H9 (cell line): ENCODE measurements at regions not wholly inside any gene's neighbourhood (a gene's known extent, or its start where the extent isn't known, plus 50 kb on each side); places are given as distances from the start of the nearest gene placed in this dataset.

Experiments used
- DNase-seq: peaks from one replicate; pipeline ENCODE4 v3.0.0-alpha.2; 2017
- H2AFZ ChIP-seq: one replicate; pipeline ENCODE4 v1.6.1; 2013; ENCODE audit warnings: mild to moderate bottlenecking, low read length, control low read depth, moderate library complexity
- H2AK5ac ChIP-seq: 2 replicates; pipeline ENCODE4 v1.6.1; 2013; ENCODE audit warnings: low read length, control low read depth, mixed read lengths; ENCODE audit not compliant: insufficient read length
- H2BK120ac ChIP-seq: one replicate; pipeline ENCODE4 v1.6.1; 2013; ENCODE audit warnings: low read depth, mild to moderate bottlenecking, low read length, control low read depth, inconsistent platforms; ENCODE audit not compliant: poor library complexity, severe bottlenecking
- H2BK12ac ChIP-seq: 2 replicates; pipeline ENCODE4 v1.6.1; 2013; ENCODE audit warnings: low read length, control low read depth, mixed read lengths, low read depth; ENCODE audit not compliant: insufficient read length
- H2BK15ac ChIP-seq: 2 replicates; pipeline ENCODE4 v1.6.1; 2013; ENCODE audit warnings: low read depth, low read length, control low read depth
- H2BK20ac ChIP-seq: one replicate; pipeline ENCODE4 v1.6.1; 2013; ENCODE audit warnings: low read depth, mild to moderate bottlenecking, low read length, control low read depth, inconsistent platforms; ENCODE audit not compliant: poor library complexity, severe bottlenecking
- H2BK5ac ChIP-seq: 2 replicates; pipeline ENCODE4 v1.6.1; 2013; ENCODE audit warnings: low read length, control low read depth, mixed read lengths; ENCODE audit not compliant: insufficient read length
- H3K14ac ChIP-seq: 2 replicates; pipeline ENCODE4 v1.6.1; 2013; ENCODE audit warnings: low read length, control low read depth; ENCODE audit not compliant: insufficient read depth
- H3K18ac ChIP-seq: 2 replicates; pipeline ENCODE4 v1.6.1; 2013; ENCODE audit warnings: low read depth, mild to moderate bottlenecking, mixed read lengths, low read length, control low read depth; ENCODE audit not compliant: insufficient read length
- H3K23ac ChIP-seq: 2 replicates; pipeline ENCODE4 v1.6.1; 2013; ENCODE audit warnings: low read length, control low read depth, mixed read lengths, low read depth; ENCODE audit not compliant: insufficient read length
- H3K23me2 ChIP-seq: 2 replicates; pipeline ENCODE4 v1.6.1; 2013; ENCODE audit warnings: low read depth, mild to moderate bottlenecking, mixed read lengths, low read length, control low read depth; ENCODE audit not compliant: insufficient read length, poor library complexity, severe bottlenecking
- H3K27ac ChIP-seq: 2 replicates; pipeline ENCODE4 v1.5.1; 2013; ENCODE audit warnings: low read length, control low read depth, mixed read lengths, low read depth; ENCODE audit not compliant: insufficient read length
- H3K27me3 ChIP-seq: 2 replicates; pipeline ENCODE4 v1.6.1; 2013; ENCODE audit warnings: low read length, control low read depth, inconsistent platforms; ENCODE audit not compliant: insufficient read depth
- H3K4ac ChIP-seq: 2 replicates; pipeline ENCODE4 v1.6.1; 2013; ENCODE audit warnings: low read depth, mild to moderate bottlenecking, control low read depth, inconsistent platforms, low read length, moderate library complexity
- H3K4me1 ChIP-seq: 2 replicates; pipeline ENCODE4 v1.6.1; 2013; ENCODE audit warnings: low read length, control low read depth, inconsistent platforms; ENCODE audit not compliant: insufficient read depth
- H3K4me2 ChIP-seq: 2 replicates; pipeline ENCODE4 v1.6.1; 2013; ENCODE audit warnings: low read length, control low read depth, mixed read lengths; ENCODE audit not compliant: insufficient read length, insufficient read depth
- H3K56ac ChIP-seq: 2 replicates; pipeline ENCODE4 v1.6.1; 2013; ENCODE audit warnings: low read depth, mild to moderate bottlenecking, mixed read lengths, low read length, control low read depth; ENCODE audit not compliant: insufficient read length
- H3K79me1 ChIP-seq: 2 replicates; pipeline ENCODE4 v1.6.1; 2013; ENCODE audit warnings: low read depth, mild to moderate bottlenecking, moderate library complexity, low read length, control low read depth, inconsistent platforms; ENCODE audit not compliant: insufficient read depth, poor library complexity, severe bottlenecking
- H3K79me2 ChIP-seq: 2 replicates; pipeline ENCODE4 v1.6.1; 2013; ENCODE audit warnings: low read length, control low read depth, inconsistent platforms; ENCODE audit not compliant: insufficient read depth
- H3K9ac ChIP-seq: 2 replicates; pipeline ENCODE4 v1.6.1; 2013; ENCODE audit warnings: low read length, control low read depth, mixed read lengths; ENCODE audit not compliant: insufficient read length; ENCODE audit errors: extremely low read depth
- H3K9me3 ChIP-seq: one replicate; pipeline ENCODE4 v1.6.1; 2013; ENCODE audit warnings: low read depth, low read length, inconsistent platforms; ENCODE audit not compliant: control insufficient read depth
- H3T11ph ChIP-seq: one replicate; pipeline ENCODE4 v1.6.1; 2013; ENCODE audit warnings: mild to moderate bottlenecking, low read length, control low read depth, inconsistent platforms
- H4K20me1 ChIP-seq: one replicate; pipeline ENCODE4 v1.6.1; 2013; ENCODE audit not compliant: control insufficient read depth, insufficient read length, insufficient read depth
- H4K5ac ChIP-seq: 2 replicates; pipeline ENCODE4 v1.6.1; 2013; ENCODE audit warnings: low read depth, mild to moderate bottlenecking, mixed read lengths, low read length, control low read depth; ENCODE audit not compliant: insufficient read length
- H4K8ac ChIP-seq: replicated peaks from 2 replicates; pipeline ENCODE4 v1.6.1; 2013; ENCODE audit warnings: low read length, control low read depth, mixed read lengths, low read depth; ENCODE audit not compliant: insufficient read length
- H4K91ac ChIP-seq: 2 replicates; pipeline ENCODE4 v1.6.1; 2013; ENCODE audit warnings: low read depth, mild to moderate bottlenecking, moderate library complexity, mixed read lengths, low read length, control low read depth; ENCODE audit not compliant: insufficient read length
- H3K27ac Mint-ChIP-seq, 3 experiments: 2 replicates in 2 of 3; 3 replicates in 1 of 3; pipeline ENCODE4 v1.8.0; 2020 to 2021; ENCODE audit warnings: mixed read lengths in 3 of 3, mild to moderate bottlenecking in 1 of 3, moderate library complexity in 1 of 3
- H3K27me3 Mint-ChIP-seq: 2 replicates; pipeline ENCODE4 v1.8.0; 2021; ENCODE audit warnings: low read depth, mild to moderate bottlenecking, moderate library complexity, mixed read lengths
- H3K36me3 Mint-ChIP-seq, 3 experiments: 2 replicates in 2 of 3; 3 replicates in 1 of 3; pipeline ENCODE4 v1.8.0; 2020 to 2021; ENCODE audit warnings: low read depth in 3 of 3, mixed read lengths in 3 of 3; ENCODE audit not compliant: insufficient read depth in 1 of 3
- H3K4me1 Mint-ChIP-seq, 2 experiments: 2 replicates each; pipeline ENCODE4 v1.8.0; 2020; ENCODE audit warnings: mixed read lengths in 2 of 2
- H3K4me3 Mint-ChIP-seq, 2 experiments: 2 replicates in 1 of 2; 3 replicates in 1 of 2; pipeline ENCODE4 v1.8.0; 2020 to 2021; ENCODE audit warnings: mild to moderate bottlenecking in 2 of 2, mixed read lengths in 2 of 2, moderate library complexity in 1 of 2
- H3K9me3 Mint-ChIP-seq, 2 experiments: 2 replicates in 1 of 2; 3 replicates in 1 of 2; pipeline ENCODE4 v1.8.0; 2020; ENCODE audit warnings: mild to moderate bottlenecking in 2 of 2, mixed read lengths in 2 of 2, moderate library complexity in 1 of 2
- CTCF ChIP-seq: fragments of 200-600 bp; sonication (generic); conservative IDR thresholded peaks from 3 replicates; pipeline ENCODE4 v1.8.0; 2021; ENCODE audit warnings: antibody characterized with exemption, mild to moderate bottlenecking
- WGBS: extraction: QIAGEN DNeasy Blood & Tissue Kit; methylation state at CpG from one replicate; pipeline ENCODE4 v1.1.7; 2013; ENCODE audit warnings: missing lambda C conversion rate, low lambda C conversion rate, mixed read lengths; ENCODE audit not compliant: insufficient read length; ENCODE audit errors: extremely low coverage; 5-methylcytosine and 5-hydroxymethylcytosine counted together

GRCh38 chr13:57352114-57352513 is 185.1 kb downstream of the PRR20E start:
- DNase-seq = no peak
- Histone ChIP-seq H3K9ac (no peak overlapping the region), H3K79me2 (no peaks in the 10 kb centered on the region), H2BK20ac (no peak overlapping the region), H3K9me3 (no peaks in the 10 kb centered on the region), H4K91ac (no peak overlapping the region), H3K18ac (no peak overlapping the region), H2BK12ac (no peak overlapping the region), H2BK15ac (no peak overlapping the region), H3K23me2 (no peaks in the 10 kb centered on the region), H2BK5ac (no peak overlapping the region), H2AFZ (no peak overlapping the region), H3K27ac (no peak overlapping the region), H3K4me2 (no peak overlapping the region), H3K14ac (no peak overlapping the region), H4K5ac (no peak overlapping the region), H3K56ac (no peak overlapping the region), H2BK120ac (no peak overlapping the region), H3K4me1 (no peaks in the 10 kb centered on the region), H2AK5ac (no peak overlapping the region), H3K79me1 (no peaks in the 10 kb centered on the region), H3K4ac (no peak overlapping the region), H3K27me3 (no peaks in the 10 kb centered on the region), H4K8ac (no peak overlapping the region), H4K20me1 (no peaks in the 10 kb centered on the region), H3K23ac (no peak overlapping the region), H3T11ph (no peak overlapping the region)
- Mint-ChIP-seq H3K27ac (no peak overlapping the region), H3K4me3 (no peak overlapping the region), H3K36me3 (no peaks in the 10 kb centered on the region), H3K27me3 (no peaks in the 10 kb centered on the region), H3K4me1 (peaks cover 3 to 4% of the 10 kb centered on the region in 2 experiments; a peak in 2 of 4 replicates), H3K9me3 (no peaks in the 10 kb centered on the region)
- no CpG with 5 or more reads among the region's 1 CpG for WGBS
- TF ChIP-seq CTCF = no peak
